ENCODE measurements at regions not wholly inside any gene's neighbourhood (a gene's known extent, or its start where the extent isn't known, plus 50 kb on each side); places are given as distances from the start of the nearest gene placed in this dataset.

DNA sequence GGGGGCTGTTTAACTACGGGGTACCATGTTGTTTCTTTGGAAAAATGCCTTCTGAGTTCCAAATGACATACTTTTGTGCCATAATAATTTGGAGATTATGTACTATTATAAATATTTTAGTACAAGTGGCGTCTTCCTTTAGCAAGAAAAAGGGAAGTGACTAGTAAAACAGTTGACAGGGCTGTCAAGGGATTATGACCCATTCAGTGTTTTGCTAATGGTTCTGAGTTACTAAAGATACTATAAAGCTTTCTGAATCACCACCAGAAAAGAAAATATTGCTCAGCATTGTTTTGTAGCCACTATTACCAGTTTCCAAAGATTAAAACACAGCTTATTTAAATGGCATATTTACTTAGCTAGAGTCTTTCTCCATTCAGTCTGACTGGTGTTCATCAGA is 334.9 kb downstream of the SNAPC1 start:
- H3K4me2 ChIP-seq (ENCODE audit: extremely low read depth, insufficient read depth, low read length) = no peak overlapping the region
- DNase-seq (ENCODE audit: low read depth in 2 of 2) = no peak
- no peak overlapping the region for H3K9ac ChIP-seq (ENCODE audit: insufficient read depth, low read length)
- no peaks in the 10 kb centered on the region for H4K20me1 ChIP-seq (ENCODE audit: control insufficient read depth, extremely low read depth, insufficient read depth, low read length)
- TF ChIP-seq, protein P1, sequence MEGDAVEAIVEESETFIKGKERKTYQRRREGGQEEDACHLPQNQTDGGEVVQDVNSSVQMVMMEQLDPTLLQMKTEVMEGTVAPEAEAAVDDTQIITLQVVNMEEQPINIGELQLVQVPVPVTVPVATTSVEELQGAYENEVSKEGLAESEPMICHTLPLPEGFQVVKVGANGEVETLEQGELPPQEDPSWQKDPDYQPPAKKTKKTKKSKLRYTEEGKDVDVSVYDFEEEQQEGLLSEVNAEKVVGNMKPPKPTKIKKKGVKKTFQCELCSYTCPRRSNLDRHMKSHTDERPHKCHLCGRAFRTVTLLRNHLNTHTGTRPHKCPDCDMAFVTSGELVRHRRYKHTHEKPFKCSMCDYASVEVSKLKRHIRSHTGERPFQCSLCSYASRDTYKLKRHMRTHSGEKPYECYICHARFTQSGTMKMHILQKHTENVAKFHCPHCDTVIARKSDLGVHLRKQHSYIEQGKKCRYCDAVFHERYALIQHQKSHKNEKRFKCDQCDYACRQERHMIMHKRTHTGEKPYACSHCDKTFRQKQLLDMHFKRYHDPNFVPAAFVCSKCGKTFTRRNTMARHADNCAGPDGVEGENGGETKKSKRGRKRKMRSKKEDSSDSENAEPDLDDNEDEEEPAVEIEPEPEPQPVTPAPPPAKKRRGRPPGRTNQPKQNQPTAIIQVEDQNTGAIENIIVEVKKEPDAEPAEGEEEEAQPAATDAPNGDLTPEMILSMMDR (conservative IDR thresholded peaks at IDR 0.05 in 1 of 2, IDR thresholded peaks at IDR 0.05 in 1 of 2; ENCODE audit: low read depth in 1 of 2, low read length in 2 of 2) = no peak
- TF ChIP-seq EZH2 (IDR thresholded peaks at IDR 0.05; ENCODE audit: low read length, missing control alignments) = no peak
- no peaks in the 10 kb centered on the region for H3K79me2 ChIP-seq (ENCODE audit: control insufficient read depth, insufficient read depth, low read length)
- no peaks in the 10 kb centered on the region for H3K4me1 ChIP-seq (ENCODE audit: control insufficient read depth, extremely low read depth, insufficient read depth, low read length)
- H3K4me3 ChIP-seq (replicated peaks in 1 of 4; ENCODE audit: control extremely low read depth in 1 of 4, insufficient read depth in 1 of 4, low read depth in 3 of 4, low read length in 4 of 4) = no peak overlapping the region
- no peaks in the 10 kb centered on the region for H3K27me3 ChIP-seq (ENCODE audit: control insufficient read depth, insufficient read depth, low read length)
- no peaks in the 10 kb centered on the region for H3K36me3 ChIP-seq (ENCODE audit: control insufficient read depth, insufficient read depth, low read length)
- H3K9me3 ChIP-seq (ENCODE audit: control insufficient read depth, insufficient read depth, low read depth, low read length) = no peaks in the 10 kb centered on the region
- H3K27ac ChIP-seq (ENCODE audit: insufficient read depth, low read length) = no peak overlapping the region
- no peak overlapping the region for H2AFZ ChIP-seq (ENCODE audit: low read length)

DNA sequence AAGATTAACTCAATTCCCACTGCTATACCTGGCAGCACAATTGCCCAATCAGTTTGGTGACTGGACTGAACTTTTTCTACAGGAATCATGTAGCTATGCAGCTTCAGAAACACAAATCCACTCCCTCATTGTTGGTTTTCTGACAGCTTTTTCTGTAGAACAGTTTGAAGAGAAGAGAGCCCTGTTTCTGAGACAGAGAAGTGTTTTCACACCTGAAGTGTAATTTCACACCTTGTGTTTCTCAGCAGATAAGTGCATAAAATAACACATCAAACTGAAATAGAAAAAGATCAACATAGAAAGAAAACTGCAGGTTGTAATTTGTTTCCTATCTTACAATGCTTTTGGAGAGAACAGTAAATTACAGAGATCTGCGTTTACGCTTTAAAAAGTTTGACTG is 335.6 kb downstream of the SNAPC1 start:
- Histone ChIP-seq H3K79me2 (ENCODE audit: control insufficient read depth, insufficient read depth, low read length) (no peaks in the 10 kb centered on the region), H3K27ac (ENCODE audit: insufficient read depth, low read length) (no peak overlapping the region), H3K9ac (ENCODE audit: insufficient read depth, low read length) (no peak overlapping the region), H3K4me2 (ENCODE audit: extremely low read depth, insufficient read depth, low read length) (no peak overlapping the region), H2AFZ (ENCODE audit: low read length) (no peak overlapping the region), H4K20me1 (ENCODE audit: control insufficient read depth, extremely low read depth, insufficient read depth, low read length) (no peaks in the 10 kb centered on the region), H3K4me1 (ENCODE audit: control insufficient read depth, extremely low read depth, insufficient read depth, low read length) (no peaks in the 10 kb centered on the region), H3K4me3 (replicated peaks in 1 of 4; ENCODE audit: control extremely low read depth in 1 of 4, insufficient read depth in 1 of 4, low read depth in 3 of 4, low read length in 4 of 4) (no peak overlapping the region), H3K9me3 (ENCODE audit: control insufficient read depth, insufficient read depth, low read depth, low read length) (no peaks in the 10 kb centered on the region), H3K36me3 (ENCODE audit: control insufficient read depth, insufficient read depth, low read length) (no peaks in the 10 kb centered on the region), H3K27me3 (ENCODE audit: control insufficient read depth, insufficient read depth, low read length) (no peaks in the 10 kb centered on the region)
- no peak for DNase-seq (ENCODE audit: low read depth in 2 of 2)
- TF ChIP-seq EZH2 (IDR thresholded peaks at IDR 0.05; ENCODE audit: low read length, missing control alignments) = no peak
- TF ChIP-seq, protein P1 (conservative IDR thresholded peaks at IDR 0.05 in 1 of 2, IDR thresholded peaks at IDR 0.05 in 1 of 2; ENCODE audit: low read depth in 1 of 2, low read length in 2 of 2) = no peak

DNA sequence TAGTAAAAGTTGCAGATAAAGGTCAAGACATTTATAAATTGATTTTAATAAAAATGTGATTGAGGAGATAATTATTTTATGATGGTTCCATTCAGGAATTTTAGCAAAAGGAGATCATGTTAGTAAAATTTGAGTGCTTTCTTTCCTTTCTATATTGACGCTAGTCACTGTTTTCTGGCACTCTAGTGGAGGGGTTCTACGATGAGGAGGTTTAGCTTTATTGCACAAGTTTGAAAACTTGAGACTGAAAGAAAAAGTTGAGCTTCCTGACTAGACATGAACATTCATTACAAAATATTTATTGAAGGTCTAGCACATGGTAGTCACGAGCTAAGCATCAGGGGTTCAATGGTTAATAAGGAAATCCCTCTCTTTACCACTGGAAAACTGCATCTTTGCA is 336.1 kb downstream of the SNAPC1 start:
- Histone ChIP-seq H3K4me3 (replicated peaks in 1 of 4; ENCODE audit: control extremely low read depth in 1 of 4, insufficient read depth in 1 of 4, low read depth in 3 of 4, low read length in 4 of 4) (no peak overlapping the region), H3K27me3 (ENCODE audit: control insufficient read depth, insufficient read depth, low read length) (no peaks in the 10 kb centered on the region), H2AFZ (ENCODE audit: low read length) (no peak overlapping the region), H3K27ac (ENCODE audit: insufficient read depth, low read length) (no peak overlapping the region), H3K4me2 (ENCODE audit: extremely low read depth, insufficient read depth, low read length) (no peak overlapping the region), H3K9me3 (ENCODE audit: control insufficient read depth, insufficient read depth, low read depth, low read length) (no peaks in the 10 kb centered on the region), H3K9ac (ENCODE audit: insufficient read depth, low read length) (no peak overlapping the region), H3K36me3 (ENCODE audit: control insufficient read depth, insufficient read depth, low read length) (no peaks in the 10 kb centered on the region), H3K4me1 (ENCODE audit: control insufficient read depth, extremely low read depth, insufficient read depth, low read length) (no peaks in the 10 kb centered on the region), H3K79me2 (ENCODE audit: control insufficient read depth, insufficient read depth, low read length) (no peaks in the 10 kb centered on the region), H4K20me1 (ENCODE audit: control insufficient read depth, extremely low read depth, insufficient read depth, low read length) (no peaks in the 10 kb centered on the region)
- TF ChIP-seq, protein P1 (conservative IDR thresholded peaks at IDR 0.05 in 1 of 2, IDR thresholded peaks at IDR 0.05 in 1 of 2; ENCODE audit: low read depth in 1 of 2, low read length in 2 of 2) = no peak
- TF ChIP-seq EZH2 (IDR thresholded peaks at IDR 0.05; ENCODE audit: low read length, missing control alignments) = no peak
- no peak for DNase-seq (ENCODE audit: low read depth in 2 of 2)

Measured in fibroblast of lung (primary cell).